H1 (cell line): ENCODE measurements at regions not wholly inside any gene's neighbourhood (a gene's known extent, or its start where the extent isn't known, plus 50 kb on each side); places are given as distances from the start of the nearest gene placed in this dataset.

Source experiments
- CTCF ChIA-PET: fragments of 300-600 bp; sonication (Branson Sonifier 250); formaldehyde crosslinking; loops from one replicate; lab custom pipeline; 2021; ENCODE audit not compliant: partially characterized antibody; lab: Charles Lee
- POLR2A ChIA-PET: fragments of 300-600 bp; sonication (Branson Sonifier 250); formaldehyde crosslinking; loops from one replicate; lab custom pipeline; 2021; ENCODE audit warnings: inconsistent platforms; ENCODE audit not compliant: partially characterized antibody; lab: Charles Lee
- DNase-seq, 2 experiments: peaks; one replicate each; pipeline versions ENCODE4 v3.0.0 to v3.0.0-alpha.2; 2010 to 2022; ENCODE audit warnings: low spot score in 2 of 2, low read depth in 1 of 2, mixed read lengths in 1 of 2
- FAIRE-seq: peaks from 2 replicates; lab custom pipeline; 2011; peaks lifted over from hg19 to GRCh38; lab: Jason Lieb, UNC
- H2AFZ ChIP-seq: 2 replicates; pipeline ENCODE4 v1.8.1; 2012; ENCODE audit warnings: low read length, inconsistent platforms
- H2AK5ac ChIP-seq: 2 replicates; pipeline ENCODE4 v1.6.1; 2013; ENCODE audit warnings: low read depth, low read length
- H2BK120ac ChIP-seq: replicated peaks from 2 replicates; pipeline ENCODE3; 2013; ENCODE audit warnings: low read depth, low read length, inconsistent platforms
- H2BK12ac ChIP-seq: 2 replicates; pipeline ENCODE4 v1.6.1; 2013; ENCODE audit warnings: low read depth, low read length
- H2BK15ac ChIP-seq: 2 replicates; pipeline ENCODE4 v1.6.1; 2013; ENCODE audit warnings: low read length
- H2BK20ac ChIP-seq: 2 replicates; pipeline ENCODE4 v1.6.1; 2013; ENCODE audit warnings: low read length
- H2BK5ac ChIP-seq: 2 replicates; pipeline ENCODE4 v1.6.1; 2013; ENCODE audit warnings: low read depth, low read length
- H3K14ac ChIP-seq: 2 replicates; pipeline ENCODE4 v1.6.1; 2013; ENCODE audit warnings: inconsistent platforms; ENCODE audit not compliant: insufficient read length
- H3K18ac ChIP-seq: 2 replicates; pipeline ENCODE4 v1.6.1; 2013; ENCODE audit warnings: low read length; ENCODE audit errors: extremely low read depth
- H3K23ac ChIP-seq: 2 replicates; pipeline ENCODE4 v1.6.1; 2013; ENCODE audit warnings: inconsistent platforms; ENCODE audit not compliant: insufficient read length
- H3K23me2 ChIP-seq: 2 replicates; pipeline ENCODE4 v1.6.1; 2013; ENCODE audit warnings: low read depth, low read length
- H3K27ac ChIP-seq: 2 replicates; pipeline ENCODE4 v1.6.1; 2011; ENCODE audit warnings: low read depth, low read length, inconsistent platforms
- H3K27me3 ChIP-seq, 4 experiments: replicated peaks in 1 of 4; 1 replicate in 1 of 4; 2 replicates in 3 of 4; pipeline versions ENCODE4 v1.6.1 to v1.8.1; 2011 to 2013; ENCODE audit warnings: low read length in 3 of 4, mild to moderate bottlenecking in 3 of 4, inconsistent platforms in 2 of 4, mixed read lengths in 2 of 4, moderate library complexity in 1 of 4; ENCODE audit not compliant: control insufficient read depth in 3 of 4, insufficient read depth in 3 of 4; ENCODE audit errors: extremely low read depth in 1 of 4
- H3K36me3 ChIP-seq, 4 experiments: 2 replicates each; pipeline versions ENCODE4 v1.6.1 to v1.8.1; 2011 to 2013; ENCODE audit warnings: mild to moderate bottlenecking in 4 of 4, low read length in 3 of 4, moderate library complexity in 2 of 4, control low read depth in 1 of 4, inconsistent platforms in 1 of 4; ENCODE audit not compliant: insufficient read depth in 4 of 4, control insufficient read depth in 2 of 4
- H3K4ac ChIP-seq: replicated peaks from 2 replicates; pipeline ENCODE3; 2013; ENCODE audit warnings: low read length, low read depth, mixed read lengths, inconsistent platforms; ENCODE audit not compliant: insufficient read length
- H3K4me1 ChIP-seq, 4 experiments: replicated peaks in 1 of 4; 1 replicate in 1 of 4; 2 replicates in 3 of 4; pipeline versions ENCODE4 v1.6.1 to v1.8.1; 2011 to 2013; ENCODE audit warnings: low read length in 3 of 4, inconsistent platforms in 2 of 4, mixed read lengths in 1 of 4; ENCODE audit not compliant: insufficient read depth in 4 of 4, control insufficient read depth in 3 of 4
- H3K4me2 ChIP-seq, 2 experiments: 2 replicates each; pipeline versions ENCODE4 v1.6.1 to v1.8.1; 2011 to 2013; ENCODE audit warnings: low read depth in 2 of 2, low read length in 2 of 2, control low read depth in 1 of 2, inconsistent platforms in 1 of 2, mild to moderate bottlenecking in 1 of 2; ENCODE audit not compliant: insufficient read depth in 1 of 2
- H3K4me3 ChIP-seq, 4 experiments: fragments of 200-600, 300-600 bp in 1 of 4; sonication (generic), shearing (Covaris generic), sonication (Bioruptor Twin) in 1 of 4; 2 replicates each; pipeline versions ENCODE4 v1.5.1 to v1.8.1; 2011 to 2016; ENCODE audit warnings: low read length in 4 of 4, low read depth in 3 of 4, control low read depth in 2 of 4, inconsistent platforms in 2 of 4, mild to moderate bottlenecking in 2 of 4, mixed read lengths in 1 of 4, moderate library complexity in 1 of 4; ENCODE audit not compliant: insufficient read depth in 2 of 4; ENCODE audit errors: extremely low read depth in 1 of 4
- H3K56ac ChIP-seq: replicated peaks from 2 replicates; pipeline ENCODE3; 2013; ENCODE audit warnings: low read depth, mild to moderate bottlenecking, mixed read lengths, low read length, inconsistent platforms; ENCODE audit not compliant: insufficient read length
- H3K79me1 ChIP-seq: 2 replicates; pipeline ENCODE4 v1.6.1; 2013; ENCODE audit warnings: low read depth, low read length, control low read depth
- H3K79me2 ChIP-seq, 2 experiments: 2 replicates each; pipeline versions ENCODE4 v1.6.1 to v1.8.1; 2012 to 2013; ENCODE audit warnings: low read length in 2 of 2, mild to moderate bottlenecking in 2 of 2, inconsistent platforms in 1 of 2; ENCODE audit not compliant: insufficient read depth in 2 of 2, control insufficient read depth in 1 of 2
- H3K9ac ChIP-seq, 4 experiments: replicated peaks in 1 of 4; 1 replicate in 1 of 4; 2 replicates in 3 of 4; pipeline versions ENCODE4 v1.6.1 to v1.8.1; 2011 to 2013; ENCODE audit warnings: low read depth in 3 of 4, low read length in 3 of 4, control low read depth in 2 of 4, mild to moderate bottlenecking in 2 of 4, moderate library complexity in 2 of 4, inconsistent platforms in 1 of 4; ENCODE audit errors: extremely low read depth in 1 of 4
- H3K9me3 ChIP-seq, 2 experiments: 2 replicates each; pipeline versions ENCODE4 v1.6.1 to v1.8.1; 2012 to 2013; ENCODE audit warnings: mild to moderate bottlenecking in 2 of 2, moderate library complexity in 2 of 2, control low read depth in 1 of 2, inconsistent platforms in 1 of 2, low read depth in 1 of 2, low read length in 1 of 2, mixed read lengths in 1 of 2; ENCODE audit not compliant: insufficient read depth in 2 of 2
- H4K20me1 ChIP-seq, 2 experiments: replicated peaks in 1 of 2; 2 replicates each; pipeline versions ENCODE3 to v1.8.1; 2011 to 2013; ENCODE audit warnings: inconsistent platforms in 2 of 2, low read length in 2 of 2, mild to moderate bottlenecking in 1 of 2; ENCODE audit not compliant: insufficient read depth in 2 of 2, control insufficient read depth in 1 of 2
- H4K5ac ChIP-seq: 2 replicates; pipeline ENCODE4 v1.6.1; 2013; ENCODE audit warnings: low read length, low read depth, mixed read lengths, inconsistent platforms; ENCODE audit not compliant: insufficient read length
- H4K8ac ChIP-seq: 2 replicates; pipeline ENCODE4 v1.8.0; 2013; ENCODE audit warnings: mild to moderate bottlenecking, moderate library complexity, low read length, inconsistent platforms; ENCODE audit not compliant: insufficient read depth; ENCODE audit errors: extremely low read depth
- H4K91ac ChIP-seq: replicated peaks from 2 replicates; pipeline ENCODE3; 2013; ENCODE audit warnings: low read length, mixed read lengths, inconsistent platforms; ENCODE audit not compliant: insufficient read length
- ASH2L ChIP-seq: fragments of 200-600, 300-600 bp; sonication (generic); IDR thresholded peaks from one replicate; pipeline ENCODE4 v1.7.1; 2017; ENCODE audit warnings: low read length
- CBX8 ChIP-seq: fragments of 300-800, 300-1000 bp; sonication (generic); IDR thresholded peaks from 2 replicates; pipeline ENCODE4 v1.7.1; 2016; ENCODE audit warnings: low read depth, low read length, borderline replicate concordance
- CTBP2 ChIP-seq: IDR thresholded peaks from 2 replicates; pipeline ENCODE4 v1.7.0; 2011; ENCODE audit warnings: borderline replicate concordance, mild to moderate bottlenecking, moderate library complexity, mixed read lengths, low read length; ENCODE audit not compliant: insufficient read depth, insufficient read length
- EP300 ChIP-seq, 2 experiments: IDR thresholded peaks; 1 replicate in 1 of 2; 2 replicates in 1 of 2; pipeline ENCODE4 v1.6.1; 2011 to 2012; ENCODE audit warnings: low read depth in 2 of 2, low read length in 2 of 2, mild to moderate bottlenecking in 2 of 2, borderline replicate concordance in 1 of 2, inconsistent platforms in 1 of 2, moderate library complexity in 1 of 2
- EZH2 ChIP-seq: fragments of 200-600 bp; sonication (generic); IDR thresholded peaks from 2 replicates; pipeline ENCODE4 v1.7.1; 2012; ENCODE audit warnings: low read depth, mild to moderate bottlenecking, moderate library complexity, low read length, inconsistent platforms; ENCODE audit not compliant: severe bottlenecking
- GABPA ChIP-seq: IDR thresholded peaks from 2 replicates; pipeline ENCODE4 v1.6.1; 2011; ENCODE audit warnings: mild to moderate bottlenecking, low read length, moderate library complexity, borderline replicate concordance; ENCODE audit not compliant: insufficient read depth
- HDAC2 ChIP-seq, 2 experiments: fragments of 300-600 bp in 1 of 2; sonication (generic) in 1 of 2; IDR thresholded peaks; 2 replicates each; pipeline ENCODE4 v1.6.1; 2011 to 2012; ENCODE audit warnings: low read depth in 2 of 2, low read length in 2 of 2, mild to moderate bottlenecking in 2 of 2, moderate library complexity in 2 of 2, borderline replicate concordance in 1 of 2, inconsistent platforms in 1 of 2
- JUND ChIP-seq: IDR thresholded peaks from 2 replicates; pipeline ENCODE4 v1.6.1; 2011; ENCODE audit warnings: mild to moderate bottlenecking, improper control_type of control experiment, low read length
- KDM4A ChIP-seq: IDR thresholded peaks from one replicate; pipeline ENCODE4 v1.7.1; 2012; ENCODE audit warnings: low read depth, mild to moderate bottlenecking, moderate library complexity, low read length, inconsistent platforms; ENCODE audit not compliant: severe bottlenecking
- RBBP5 ChIP-seq: IDR thresholded peaks from 2 replicates; pipeline ENCODE4 v1.7.1; 2012; ENCODE audit warnings: low read depth, mild to moderate bottlenecking, inconsistent platforms, low read length, moderate library complexity, borderline replicate concordance
- RXRA ChIP-seq: IDR thresholded peaks from 2 replicates; pipeline ENCODE4 v1.6.1; 2011; ENCODE audit warnings: low read depth, mild to moderate bottlenecking, low read length, moderate library complexity; ENCODE audit not compliant: insufficient read depth
- SIX5 ChIP-seq: IDR thresholded peaks from 2 replicates; pipeline ENCODE4 v1.6.1; 2011; ENCODE audit warnings: mild to moderate bottlenecking, low read depth, low read length
- SP2 ChIP-seq: IDR thresholded peaks from 2 replicates; pipeline ENCODE4 v1.6.1; 2012; ENCODE audit warnings: mild to moderate bottlenecking, low read length, inconsistent platforms
- TCF12 ChIP-seq: IDR thresholded peaks from 2 replicates; pipeline ENCODE4 v1.6.1; 2011; ENCODE audit warnings: low read depth, mild to moderate bottlenecking, low read length
- WGBS, 2 experiments: shearing (Covaris generic) in 1 of 2; methylation state at CpG; one replicate each; pipeline versions ENCODE4 v1.1.6 to v1.1.7; 2013 to 2015; ENCODE audit warnings: low lambda C conversion rate in 2 of 2, mixed read lengths in 2 of 2, inconsistent platforms in 1 of 2, low coverage in 1 of 2, missing lambda C conversion rate in 1 of 2; ENCODE audit not compliant: insufficient replicate concordance in 2 of 2, insufficient coverage in 1 of 2, insufficient read length in 1 of 2; ENCODE audit errors: extremely low coverage in 1 of 2, missing lambda C conversion rate in 1 of 2; 5-methylcytosine and 5-hydroxymethylcytosine counted together

GRCh38 chr22:34986523-34986922 lies 79.4 kb upstream of the ISX start:
- no peak for DNase-seq
- FAIRE-seq = no peak
- Histone ChIP-seq H4K5ac (no peak overlapping the region), H3K18ac (no peak overlapping the region), H2BK20ac (no peak overlapping the region), H3K9me3 (peaks cover 0 to 9% of the 10 kb centered on the region in 2 experiments; a peak in 2 of 4 replicates), H3K56ac (no peak overlapping the region), H3K36me3 (no peaks in the 10 kb centered on the region), H2AFZ (no peak overlapping the region), H4K8ac (no peak overlapping the region), H3K4ac (no peak overlapping the region), H4K91ac (no peak overlapping the region), H3K79me2 (no peaks in the 10 kb centered on the region), H3K23me2 (no peaks in the 10 kb centered on the region), H3K23ac (no peak overlapping the region), H3K27ac (no peak overlapping the region), H2AK5ac (no peak overlapping the region), H2BK12ac (no peak overlapping the region), H2BK15ac (no peak overlapping the region), H3K27me3 (no peaks in the 10 kb centered on the region), H2BK120ac (no peak overlapping the region), H2BK5ac (no peak overlapping the region), H3K4me2 (no peak overlapping the region), H3K79me1 (no peaks in the 10 kb centered on the region), H3K4me3 (no peak overlapping the region), H3K4me1 (peaks cover 0 to 4% (median 2%) of the 10 kb centered on the region in 4 experiments; a peak in 2 of 7 replicates), H3K9ac (no peak overlapping the region), H3K14ac (no peak overlapping the region), H4K20me1 (no peaks in the 10 kb centered on the region)
- ChIA-PET POLR2A (no interaction called here), CTCF (interaction anchor here (0.9 to 1.3 kb wide), 2 partner anchors 13 to 154 kb away, joined by 3 to 5 read pairs; no protein-coding TSS in a partner anchor)
- 79% methylated on average over 1 of the region's 1 CpG; no CpG with 5 or more reads in 1 of the 2 experiments for WGBS, 2 experiments
- TF ChIP-seq RXRA = no peak
- TF ChIP-seq CBX8 = no peak
- no peak for TF ChIP-seq ASH2L
- TF ChIP-seq CTBP2 = no peak
- TF ChIP-seq SIX5 = no peak
- TF ChIP-seq KDM4A = no peak
- no peak for TF ChIP-seq EP300 (IDR thresholded peaks at IDR 0.05; ENCODE audit: borderline replicate concordance in 1 of 2, low read depth in 2 of 2, low read length in 2 of 2)
- no peak for TF ChIP-seq EZH2
- TF ChIP-seq RBBP5 = no peak
- TF ChIP-seq HDAC2 (IDR thresholded peaks at IDR 0.05; ENCODE audit: borderline replicate concordance in 1 of 2, low read depth in 2 of 2, low read length in 2 of 2) = no peak
- no peak for TF ChIP-seq TCF12
- no peak for TF ChIP-seq JUND
- TF ChIP-seq SP2 = no peak
- TF ChIP-seq GABPA = no peak
